ENCODE measurements at regions not wholly inside any gene's neighbourhood (a gene's known extent, or its start where the extent isn't known, plus 50 kb on each side); places are given as distances from the start of the nearest gene placed in this dataset.

DNA sequence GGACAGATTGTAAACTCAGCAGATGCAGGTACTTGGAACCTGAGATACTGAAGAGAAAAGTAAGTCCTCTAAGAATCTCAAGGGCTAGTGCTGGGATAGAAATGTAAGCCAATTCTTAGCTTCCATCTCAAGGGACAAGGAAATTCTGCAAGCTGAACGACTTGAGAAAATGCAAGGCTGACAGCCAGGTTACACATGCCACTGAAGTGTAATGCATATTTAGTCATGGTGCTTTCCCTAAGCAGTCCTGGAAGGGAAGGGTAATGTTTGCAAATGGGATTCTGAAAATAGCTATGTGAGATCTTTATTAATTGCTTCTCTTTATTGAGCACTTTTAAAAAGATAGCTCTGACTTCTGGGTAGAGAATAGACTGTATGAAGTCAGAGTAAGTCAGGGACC lies 402.7 kb upstream of the SEL1L start:
- no peak for DNase-seq (ENCODE audit: low read depth)
- TF ChIP-seq, protein P1, sequence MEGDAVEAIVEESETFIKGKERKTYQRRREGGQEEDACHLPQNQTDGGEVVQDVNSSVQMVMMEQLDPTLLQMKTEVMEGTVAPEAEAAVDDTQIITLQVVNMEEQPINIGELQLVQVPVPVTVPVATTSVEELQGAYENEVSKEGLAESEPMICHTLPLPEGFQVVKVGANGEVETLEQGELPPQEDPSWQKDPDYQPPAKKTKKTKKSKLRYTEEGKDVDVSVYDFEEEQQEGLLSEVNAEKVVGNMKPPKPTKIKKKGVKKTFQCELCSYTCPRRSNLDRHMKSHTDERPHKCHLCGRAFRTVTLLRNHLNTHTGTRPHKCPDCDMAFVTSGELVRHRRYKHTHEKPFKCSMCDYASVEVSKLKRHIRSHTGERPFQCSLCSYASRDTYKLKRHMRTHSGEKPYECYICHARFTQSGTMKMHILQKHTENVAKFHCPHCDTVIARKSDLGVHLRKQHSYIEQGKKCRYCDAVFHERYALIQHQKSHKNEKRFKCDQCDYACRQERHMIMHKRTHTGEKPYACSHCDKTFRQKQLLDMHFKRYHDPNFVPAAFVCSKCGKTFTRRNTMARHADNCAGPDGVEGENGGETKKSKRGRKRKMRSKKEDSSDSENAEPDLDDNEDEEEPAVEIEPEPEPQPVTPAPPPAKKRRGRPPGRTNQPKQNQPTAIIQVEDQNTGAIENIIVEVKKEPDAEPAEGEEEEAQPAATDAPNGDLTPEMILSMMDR (IDR thresholded peaks at IDR 0.05; ENCODE audit: control insufficient read depth, extremely low read depth, insufficient read depth), result no peak
- no peak overlapping the region for H3K4me3 ChIP-seq (ENCODE audit: low read depth, low read length)

DNA sequence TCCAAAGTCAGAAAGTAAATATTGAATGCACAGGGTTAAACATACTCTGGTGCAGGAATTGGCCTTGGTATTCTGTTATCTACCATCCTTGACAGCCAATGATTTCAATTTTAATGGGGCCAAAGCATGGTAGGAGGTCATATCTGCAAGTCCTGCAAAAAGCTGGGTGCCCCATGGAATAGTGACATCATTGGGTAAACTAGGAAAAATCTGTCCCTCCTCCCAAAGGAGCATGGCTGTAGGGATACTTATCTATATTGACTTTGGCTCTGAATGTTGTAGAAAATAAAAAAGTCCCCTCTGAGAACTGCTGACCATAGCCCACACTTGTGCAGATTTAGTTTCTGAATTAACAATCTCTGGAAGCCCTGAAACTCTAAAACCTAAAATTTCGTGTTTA lies 403.2 kb upstream of the SEL1L start:
- no peak for DNase-seq (ENCODE audit: low read depth)
- TF ChIP-seq, protein P1 (IDR thresholded peaks at IDR 0.05; ENCODE audit: control insufficient read depth, extremely low read depth, insufficient read depth), result no peak
- no peak overlapping the region for H3K4me3 ChIP-seq (ENCODE audit: low read depth, low read length)

DNA sequence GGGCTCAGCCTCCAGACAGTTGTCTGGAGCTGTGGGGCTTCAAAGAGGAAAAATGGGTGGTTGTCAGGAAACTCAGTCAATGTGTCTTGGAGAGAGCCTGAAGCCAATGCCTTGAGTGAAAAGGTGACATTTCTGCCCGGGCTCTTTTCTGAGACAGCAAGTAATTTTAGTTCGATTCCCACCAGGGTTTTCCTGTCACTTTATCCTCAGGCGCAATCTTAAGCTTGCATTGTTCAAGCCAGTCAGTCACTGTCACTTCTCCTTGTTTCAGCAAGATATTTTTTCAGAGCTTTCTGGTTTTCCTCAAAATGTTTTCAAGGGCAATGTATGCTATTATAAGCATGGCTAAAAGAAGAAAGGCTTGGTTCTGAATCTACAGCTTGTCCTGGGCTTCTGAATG lies 404.7 kb upstream of the SEL1L start:
- DNase-seq (ENCODE audit: low read depth), result no peak
- no peak overlapping the region for H3K4me3 ChIP-seq (ENCODE audit: low read depth, low read length)
- TF ChIP-seq, protein P1 (IDR thresholded peaks at IDR 0.05; ENCODE audit: control insufficient read depth, extremely low read depth, insufficient read depth), result no peak

DNA sequence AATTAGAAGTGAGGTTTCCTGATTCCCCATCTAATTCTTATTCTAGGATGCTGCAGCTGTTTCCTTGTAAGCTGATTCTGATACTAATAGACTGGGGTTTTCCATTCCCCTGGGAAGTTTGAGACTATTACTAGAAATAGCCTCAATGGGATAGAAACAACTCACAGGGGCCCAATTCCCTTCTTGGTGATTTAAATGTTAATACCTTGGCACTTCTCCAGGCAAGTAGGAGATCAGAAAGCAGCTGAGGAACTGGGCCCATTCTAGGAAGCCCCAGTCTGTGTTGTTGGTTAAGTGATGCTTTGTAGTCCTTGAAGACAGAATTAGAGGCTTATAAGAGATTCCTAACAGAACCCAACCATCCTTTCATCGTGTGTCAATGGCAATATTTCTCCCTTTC lies 407.0 kb upstream of the SEL1L start:
- no peak overlapping the region for H3K4me3 ChIP-seq (ENCODE audit: low read depth, low read length)
- TF ChIP-seq, protein P1 (IDR thresholded peaks at IDR 0.05; ENCODE audit: control insufficient read depth, extremely low read depth, insufficient read depth), result no peak
- no peak for DNase-seq (ENCODE audit: low read depth)

DNA sequence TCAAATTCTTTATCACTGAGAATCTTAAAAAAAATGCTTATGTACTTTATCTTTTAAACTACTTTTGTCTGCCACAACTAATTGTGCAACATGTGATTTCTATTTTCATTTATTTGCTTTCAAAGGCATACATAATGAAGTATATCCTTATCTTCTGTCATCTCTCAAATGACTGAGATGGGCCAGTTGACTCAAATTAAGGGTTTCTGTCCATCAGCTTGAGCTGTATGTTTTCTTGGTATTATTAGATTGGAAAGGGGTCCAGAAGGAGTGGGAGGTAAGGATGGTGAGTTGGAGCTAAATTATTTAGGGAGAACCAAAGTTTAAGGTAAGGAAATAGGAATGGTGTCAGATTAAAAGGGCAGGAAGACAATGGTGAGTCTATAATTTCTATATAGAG lies 408.4 kb upstream of the SEL1L start:
- no peak overlapping the region for H3K4me3 ChIP-seq (ENCODE audit: low read depth, low read length)
- TF ChIP-seq, protein P1 (IDR thresholded peaks at IDR 0.05; ENCODE audit: control insufficient read depth, extremely low read depth, insufficient read depth), result no peak
- DNase-seq (ENCODE audit: low read depth), result no peak

DNA sequence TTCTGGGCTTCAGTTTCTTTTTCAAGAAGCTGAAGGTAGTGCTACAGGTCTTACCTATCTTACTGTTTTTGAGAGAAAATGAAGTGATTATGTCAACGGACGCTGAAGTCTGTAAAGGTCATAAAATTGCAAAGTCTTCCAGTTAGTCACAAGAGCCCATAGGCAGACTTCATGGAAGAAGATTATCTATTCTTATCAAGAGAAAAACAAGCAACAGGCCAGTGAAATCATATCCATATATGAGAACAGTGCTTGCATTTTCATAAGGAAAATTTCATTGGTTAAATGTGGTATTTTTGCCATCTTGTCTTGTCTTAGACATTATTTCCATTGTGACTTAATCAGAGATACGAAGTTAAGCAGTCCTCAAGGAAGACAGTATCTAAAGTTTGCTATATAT lies 412.7 kb upstream of the SEL1L start:
- H3K4me3 ChIP-seq (ENCODE audit: low read depth, low read length), result no peak overlapping the region
- no peak for DNase-seq (ENCODE audit: low read depth)
- TF ChIP-seq, protein P1 (IDR thresholded peaks at IDR 0.05; ENCODE audit: control insufficient read depth, extremely low read depth, insufficient read depth), result no peak

All from LNCaP clone FGC (cell line).